Uterus (tissue), 2 donors: ENCODE measurements at regions not wholly inside any gene's neighbourhood (a gene's known extent, or its start where the extent isn't known, plus 50 kb on each side); places are given as distances from the start of the nearest gene placed in this dataset.

ENCODE experiments used
- POLR2A ChIP-seq, 2 donors: fragments of 450-650 bp; IDR thresholded peaks; one replicate each; pipeline ENCODE4 v1.6.1; 2016; ENCODE audit warnings: antibody characterized with exemption in 2 of 2, mild to moderate bottlenecking in 1 of 2, moderate library complexity in 1 of 2
- TF ChIP-seq, protein P1 (sequence below), 4 experiments: fragments of 200-600 bp in 2 of 4; fragments of 450-650 bp in 2 of 4; sonication (generic) in 2 of 4; IDR thresholded peaks; one replicate each; pipeline ENCODE4 v1.5.1; 2016 to 2019; ENCODE audit warnings: antibody characterized with exemption in 4 of 4, mild to moderate bottlenecking in 2 of 4, moderate library complexity in 1 of 4

DNA sequence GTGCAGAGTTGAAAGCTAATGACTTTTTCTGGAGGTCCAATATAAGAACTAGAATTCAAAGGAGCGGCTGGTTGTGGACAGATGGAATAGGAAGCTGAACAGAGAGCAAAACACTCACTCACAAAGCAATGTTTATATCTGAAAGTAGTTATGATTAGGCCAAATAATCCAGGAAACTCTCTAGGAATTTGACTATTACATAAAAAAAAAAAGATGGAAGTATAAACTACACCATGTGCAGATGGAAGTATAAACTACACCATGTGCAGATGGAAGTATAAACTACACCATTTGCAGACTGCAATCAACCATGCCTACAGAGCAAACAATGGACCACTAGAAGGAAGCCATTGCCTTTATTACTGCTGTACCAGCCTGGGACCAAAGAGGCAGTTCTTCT is 771.1 kb downstream of the BRINP3 start:
- TF ChIP-seq, protein P1, sequence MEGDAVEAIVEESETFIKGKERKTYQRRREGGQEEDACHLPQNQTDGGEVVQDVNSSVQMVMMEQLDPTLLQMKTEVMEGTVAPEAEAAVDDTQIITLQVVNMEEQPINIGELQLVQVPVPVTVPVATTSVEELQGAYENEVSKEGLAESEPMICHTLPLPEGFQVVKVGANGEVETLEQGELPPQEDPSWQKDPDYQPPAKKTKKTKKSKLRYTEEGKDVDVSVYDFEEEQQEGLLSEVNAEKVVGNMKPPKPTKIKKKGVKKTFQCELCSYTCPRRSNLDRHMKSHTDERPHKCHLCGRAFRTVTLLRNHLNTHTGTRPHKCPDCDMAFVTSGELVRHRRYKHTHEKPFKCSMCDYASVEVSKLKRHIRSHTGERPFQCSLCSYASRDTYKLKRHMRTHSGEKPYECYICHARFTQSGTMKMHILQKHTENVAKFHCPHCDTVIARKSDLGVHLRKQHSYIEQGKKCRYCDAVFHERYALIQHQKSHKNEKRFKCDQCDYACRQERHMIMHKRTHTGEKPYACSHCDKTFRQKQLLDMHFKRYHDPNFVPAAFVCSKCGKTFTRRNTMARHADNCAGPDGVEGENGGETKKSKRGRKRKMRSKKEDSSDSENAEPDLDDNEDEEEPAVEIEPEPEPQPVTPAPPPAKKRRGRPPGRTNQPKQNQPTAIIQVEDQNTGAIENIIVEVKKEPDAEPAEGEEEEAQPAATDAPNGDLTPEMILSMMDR (IDR thresholded peaks at IDR 0.05) = no peak
- no peak for TF ChIP-seq POLR2A (IDR thresholded peaks at IDR 0.05)
